GM23338 (cell line): ENCODE measurements at regions not wholly inside any gene's neighbourhood (a gene's known extent, or its start where the extent isn't known, plus 50 kb on each side); places are given as distances from the start of the nearest gene placed in this dataset.

Experiments
- ATAC-seq: fragments of 200-7000 bp; cut with Tn5 transposase; 3 replicates; pipeline ENCODE4 v1.9.1; 2020
- DNase-seq: peaks from one replicate; pipeline ENCODE4 v3.0.0-alpha.2; 2015; ENCODE audit warnings: low spot score
- H2AFZ ChIP-seq: fragments of 200-600 bp; sonication (generic); 2 replicates; pipeline ENCODE4 v1.8.0; 2016; ENCODE audit warnings: antibody characterized with exemption, mild to moderate bottlenecking, moderate library complexity
- H3F3A ChIP-seq: fragments of 200-600 bp; sonication (generic); replicated peaks from 2 replicates; pipeline ENCODE4 v1.8.0; 2017; ENCODE audit warnings: antibody characterized with exemption, mixed run types, low read depth
- H3K27ac ChIP-seq: fragments of 200-600 bp; sonication (generic); 2 replicates; pipeline ENCODE4 v1.6.1; 2016; ENCODE audit warnings: low read depth
- H3K27me3 ChIP-seq: fragments of 200-600 bp; sonication (generic); 2 replicates; pipeline ENCODE4 v1.8.0; 2016; ENCODE audit warnings: mild to moderate bottlenecking, mixed run types, moderate library complexity; ENCODE audit not compliant: insufficient read depth
- H3K36me3 ChIP-seq: fragments of 200-600 bp; sonication (generic); 2 replicates; pipeline ENCODE4 v1.8.0; 2016; ENCODE audit warnings: mild to moderate bottlenecking; ENCODE audit not compliant: insufficient read depth
- H3K4me1 ChIP-seq: fragments of 200-600 bp; sonication (generic); 2 replicates; pipeline ENCODE4 v1.8.0; 2016; ENCODE audit warnings: mild to moderate bottlenecking, moderate library complexity; ENCODE audit not compliant: insufficient read depth
- H3K4me2 ChIP-seq: fragments of 200-600 bp; sonication (generic); 2 replicates; pipeline ENCODE4 v1.7.1; 2017; ENCODE audit warnings: mixed run types
- H3K4me3 ChIP-seq: fragments of 200-600 bp; sonication (generic); 2 replicates; pipeline ENCODE4 v1.6.1; 2016; ENCODE audit warnings: mixed run types
- H3K79me2 ChIP-seq: fragments of 200-600 bp; sonication (generic); replicated peaks from 2 replicates; pipeline ENCODE4 v1.8.0; 2017; ENCODE audit warnings: mild to moderate bottlenecking; ENCODE audit not compliant: insufficient read depth
- H3K9me2 ChIP-seq: fragments of 200-600 bp; sonication (generic); 2 replicates; pipeline ENCODE4 v1.8.0; 2017; ENCODE audit not compliant: insufficient read depth
- H4K20me1 ChIP-seq: fragments of 200-600 bp; sonication (generic); replicated peaks from 2 replicates; pipeline ENCODE4 v1.8.0; 2017; ENCODE audit warnings: mild to moderate bottlenecking; ENCODE audit not compliant: insufficient read depth
- H3K27ac Mint-ChIP-seq: 2 replicates; pipeline ENCODE4 v1.8.0; 2020; ENCODE audit warnings: inconsistent platforms, mild to moderate bottlenecking, moderate library complexity, mixed read lengths
- H3K27me3 Mint-ChIP-seq: 3 replicates; pipeline ENCODE4 v1.8.0; 2022; ENCODE audit warnings: low read depth, mild to moderate bottlenecking, moderate library complexity, mixed read lengths, inconsistent platforms; ENCODE audit not compliant: insufficient read depth, poor library complexity
- H3K36me3 Mint-ChIP-seq: 3 replicates; pipeline ENCODE4 v1.8.0; 2021; ENCODE audit warnings: low read depth, mild to moderate bottlenecking, inconsistent platforms, moderate library complexity, mixed read lengths
- H3K4me1 Mint-ChIP-seq: 3 replicates; pipeline ENCODE4 v1.8.0; 2020; ENCODE audit warnings: mild to moderate bottlenecking, inconsistent platforms, mixed read lengths
- H3K4me3 Mint-ChIP-seq: 3 replicates; pipeline ENCODE4 v1.8.0; 2021; ENCODE audit warnings: moderate library complexity, mild to moderate bottlenecking, inconsistent platforms, mixed read lengths
- H3K9me3 Mint-ChIP-seq: 3 replicates; pipeline ENCODE4 v1.8.0; 2020; ENCODE audit warnings: moderate library complexity, mild to moderate bottlenecking, inconsistent platforms, mixed read lengths
- CTCF ChIP-seq, 2 experiments: fragments of 200-600 bp in 1 of 2; sonication (generic) in 1 of 2; conservative IDR thresholded peaks; 2 replicates each; pipeline versions ENCODE4 v1.5.1 to v1.6.1; 2016 to 2017; ENCODE audit warnings: antibody characterized with exemption in 2 of 2, low read depth in 2 of 2, mild to moderate bottlenecking in 2 of 2, moderate library complexity in 1 of 2
- ETS1 ChIP-seq: IDR thresholded peaks from 2 replicates; pipeline ENCODE4 v1.6.1; 2016; ENCODE audit warnings: antibody characterized with exemption
- EZH2 ChIP-seq: fragments of 200-600 bp; sonication (generic); IDR thresholded peaks from one replicate; pipeline ENCODE4 v1.8.0; 2017; ENCODE audit warnings: antibody characterized with exemption, mild to moderate bottlenecking, low read depth; ENCODE audit not compliant: unreplicated experiment
- JUNB ChIP-seq: IDR thresholded peaks from one replicate; pipeline ENCODE4 v1.6.1; 2016; ENCODE audit warnings: antibody characterized with exemption; ENCODE audit not compliant: unreplicated experiment
- NANOG ChIP-seq: IDR thresholded peaks from 2 replicates; pipeline ENCODE4 v1.6.1; 2016; ENCODE audit warnings: antibody characterized with exemption, borderline replicate concordance
- REST ChIP-seq: IDR thresholded peaks from one replicate; pipeline ENCODE4 v1.6.1; 2018; ENCODE audit warnings: antibody characterized with exemption; ENCODE audit not compliant: unreplicated experiment
- ZNF114 ChIP-seq: fragments of 250-450 bp; sonication (Bioruptor Pico); IDR thresholded peaks from 2 replicates; pipeline ENCODE4 v1.5.0; 2020; ENCODE audit warnings: mild to moderate bottlenecking, moderate library complexity
- ZNF331 ChIP-seq: fragments of 250-450 bp; sonication (Bioruptor Pico); IDR thresholded peaks from 2 replicates; pipeline ENCODE4 v1.5.0; 2020; ENCODE audit warnings: low read depth, mild to moderate bottlenecking, moderate library complexity
- ZNF462 ChIP-seq: fragments of 250-450 bp; sonication (Bioruptor Pico); IDR thresholded peaks from 2 replicates; pipeline ENCODE4 v1.5.0; 2020; ENCODE audit warnings: mild to moderate bottlenecking, moderate library complexity

GRCh38 chr9:11159318-11159862 lies 546.6 kb upstream of the PTPRD start (continued):
- no peak for TF ChIP-seq ZNF462 (CRISPR knock-in tag)
- TF ChIP-seq JUNB: no peak
- TF ChIP-seq NANOG: no peak

- Histone ChIP-seq H3K4me2 (no peak overlapping the region), H2AFZ (no peak overlapping the region), H3K9me2 (0 out of 2 replicates have a peak, but pooled peaks cover 3% of the 10 kb centered on the region), H3K36me3 (no peaks in the 10 kb centered on the region), H3K4me1 (no peaks in the 10 kb centered on the region), H4K20me1 (no peaks in the 10 kb centered on the region), H3K4me3 (no peak overlapping the region), H3K27ac (no peak overlapping the region), H3K27me3 (no peaks in the 10 kb centered on the region), H3F3A (no peaks in the 10 kb centered on the region), H3K79me2 (no peaks in the 10 kb centered on the region)
- Mint-ChIP-seq H3K4me1 (no peaks in the 10 kb centered on the region), H3K27ac (no peak overlapping the region), H3K27me3 (peaks cover 1% of the 10 kb centered on the region), H3K4me3 (no peak overlapping the region), H3K36me3 (no peaks in the 10 kb centered on the region; the same call in 2 of the 3 replicates), H3K9me3 (peaks cover 12% of the 10 kb centered on the region; the same call in 2 of the 3 replicates)
- DNase-seq (no peak), ATAC-seq (no peak)
- TF ChIP-seq ZNF114 (CRISPR knock-in tag): no peak
- TF ChIP-seq ZNF331 (CRISPR knock-in tag): no peak
- TF ChIP-seq REST: no peak
- no peak for TF ChIP-seq ETS1
- TF ChIP-seq CTCF (conservative IDR thresholded peaks at IDR 0.05; ENCODE audit: low read depth in 2 of 2): no peak
- TF ChIP-seq EZH2: no peak
- no peak for TF ChIP-seq JUNB
Observed at GRCh38 chr9:11163843-11164242, 551.0 kb upstream of the PTPRD start.
